ENCODE measurements at regions not wholly inside any gene's neighbourhood (a gene's known extent, or its start where the extent isn't known, plus 50 kb on each side); places are given as distances from the start of the nearest gene placed in this dataset.
A peak's percentile ranks its signal among the peaks of the same experiment; 100 is the strongest.

GRCh38 chr3:135310317-135310716, 515.3 kb downstream of the EPHB1 start:
- Histone ChIP-seq H3K9me3 (ENCODE audit: insufficient read depth, low read length) (no peaks in the 10 kb centered on the region), H3K36me3 (ENCODE audit: insufficient read depth, insufficient read length, low read length) (no peaks in the 10 kb centered on the region), H3K4me1 (ENCODE audit: insufficient read depth, insufficient read length) (no peaks in the 10 kb centered on the region), H3K27me3 (ENCODE audit: insufficient read depth, insufficient read length) (no peaks in the 10 kb centered on the region), H3K9ac (ENCODE audit: insufficient read length, low read depth) (no peak overlapping the region), H3K4me3 (ENCODE audit: insufficient read length, low read depth) (no peak overlapping the region)
- DNase-seq (ENCODE audit: low read depth, low spot score): peak; percentile 11
- TF ChIP-seq YY1 (IDR thresholded peaks at IDR 0.05; ENCODE audit: insufficient read depth, insufficient read length): no peak
- no peak for TF ChIP-seq ZNF274 (IDR thresholded peaks at IDR 0.05; ENCODE audit: low read depth, low read length)
- no peak for TF ChIP-seq SUZ12 (IDR thresholded peaks at IDR 0.05; ENCODE audit: extremely low read depth, insufficient read depth, insufficient read length)

- no peak overlapping the region for H3K9ac ChIP-seq (ENCODE audit: insufficient read length, low read depth)
- DNase-seq (ENCODE audit: low read depth, low spot score): no peak
- no peak overlapping the region for H3K4me3 ChIP-seq (ENCODE audit: insufficient read length, low read depth)
- no peaks in the 10 kb centered on the region for H3K4me1 ChIP-seq (ENCODE audit: insufficient read depth, insufficient read length)
- no peaks in the 10 kb centered on the region for H3K9me3 ChIP-seq (ENCODE audit: insufficient read depth, low read length)
- TF ChIP-seq ZNF274 (IDR thresholded peaks at IDR 0.05; ENCODE audit: low read depth, low read length): no peak
- TF ChIP-seq YY1 (IDR thresholded peaks at IDR 0.05; ENCODE audit: insufficient read depth, insufficient read length): no peak
- no peak for TF ChIP-seq SUZ12 (IDR thresholded peaks at IDR 0.05; ENCODE audit: extremely low read depth, insufficient read depth, insufficient read length)
- no peaks in the 10 kb centered on the region for H3K27me3 ChIP-seq (ENCODE audit: insufficient read depth, insufficient read length)
- H3K36me3 ChIP-seq (ENCODE audit: insufficient read depth, insufficient read length, low read length): no peaks in the 10 kb centered on the region
Measured at GRCh38 chr3:135311699-135312098, 516.6 kb downstream of the EPHB1 start.

- H3K9me3 ChIP-seq (ENCODE audit: insufficient read depth, low read length): no peaks in the 10 kb centered on the region; the same call in 1 of the 2 replicates
Measured at GRCh38 chr3:135314237-135314636, 519.2 kb downstream of the EPHB1 start.

GRCh38 chr3:135324301-135324700, 529.2 kb downstream of the EPHB1 start:
- H3K9me3 ChIP-seq (ENCODE audit: insufficient read depth, low read length): no peaks in the 10 kb centered on the region
- H3K4me1 ChIP-seq (ENCODE audit: insufficient read depth, insufficient read length): peaks cover 2% of the 10 kb centered on the region
- no peak overlapping the region for H3K4me3 ChIP-seq (ENCODE audit: insufficient read length, low read depth)
- no peaks in the 10 kb centered on the region for H3K27me3 ChIP-seq (ENCODE audit: insufficient read depth, insufficient read length)
- DNase-seq (ENCODE audit: low read depth, low spot score): no peak
- TF ChIP-seq SUZ12 (IDR thresholded peaks at IDR 0.05; ENCODE audit: extremely low read depth, insufficient read depth, insufficient read length): no peak
- TF ChIP-seq ZNF274 (IDR thresholded peaks at IDR 0.05; ENCODE audit: low read depth, low read length): no peak
- TF ChIP-seq YY1 (IDR thresholded peaks at IDR 0.05; ENCODE audit: insufficient read depth, insufficient read length): no peak
- no peak overlapping the region for H3K9ac ChIP-seq (ENCODE audit: insufficient read length, low read depth)
- H3K36me3 ChIP-seq (ENCODE audit: insufficient read depth, insufficient read length, low read length): no peaks in the 10 kb centered on the region

More at GRCh38 chr3:135314237-135314636, 519.2 kb downstream of the EPHB1 start:
- no peak for DNase-seq (ENCODE audit: low read depth, low spot score)
- H3K36me3 ChIP-seq (ENCODE audit: insufficient read depth, insufficient read length, low read length): no peaks in the 10 kb centered on the region
- no peaks in the 10 kb centered on the region for H3K27me3 ChIP-seq (ENCODE audit: insufficient read depth, insufficient read length)
- TF ChIP-seq YY1 (IDR thresholded peaks at IDR 0.05; ENCODE audit: insufficient read depth, insufficient read length) (no peak), ZNF274 (IDR thresholded peaks at IDR 0.05; ENCODE audit: low read depth, low read length) (no peak), SUZ12 (IDR thresholded peaks at IDR 0.05; ENCODE audit: extremely low read depth, insufficient read depth, insufficient read length) (no peak)
- H3K4me1 ChIP-seq (ENCODE audit: insufficient read depth, insufficient read length): no peaks in the 10 kb centered on the region
- no peak overlapping the region for H3K4me3 ChIP-seq (ENCODE audit: insufficient read length, low read depth)
- no peak overlapping the region for H3K9ac ChIP-seq (ENCODE audit: insufficient read length, low read depth)

- H3K4me1 ChIP-seq (ENCODE audit: insufficient read depth, insufficient read length): peaks cover 2% of the 10 kb centered on the region
- no peaks in the 10 kb centered on the region for H3K36me3 ChIP-seq (ENCODE audit: insufficient read depth, insufficient read length, low read length)
- no peak for TF ChIP-seq YY1 (IDR thresholded peaks at IDR 0.05; ENCODE audit: insufficient read depth, insufficient read length)
- TF ChIP-seq ZNF274 (IDR thresholded peaks at IDR 0.05; ENCODE audit: low read depth, low read length): no peak
- no peak for TF ChIP-seq SUZ12 (IDR thresholded peaks at IDR 0.05; ENCODE audit: extremely low read depth, insufficient read depth, insufficient read length)
- no peak overlapping the region for H3K9ac ChIP-seq (ENCODE audit: insufficient read length, low read depth)
- H3K4me3 ChIP-seq (ENCODE audit: insufficient read length, low read depth): no peak overlapping the region
- DNase-seq (ENCODE audit: low read depth, low spot score): no peak
- no peaks in the 10 kb centered on the region for H3K27me3 ChIP-seq (ENCODE audit: insufficient read depth, insufficient read length)
- H3K9me3 ChIP-seq (ENCODE audit: insufficient read depth, low read length): no peaks in the 10 kb centered on the region
Measured at GRCh38 chr3:135325096-135325495, 530.0 kb downstream of the EPHB1 start.

GRCh38 chr3:135325726-135326235, 530.7 kb downstream of the EPHB1 start:
- Histone ChIP-seq H3K9me3 (ENCODE audit: insufficient read depth, low read length) (no peaks in the 10 kb centered on the region), H3K4me3 (ENCODE audit: insufficient read length, low read depth) (no peak overlapping the region), H3K9ac (ENCODE audit: insufficient read length, low read depth) (no peak overlapping the region), H3K4me1 (ENCODE audit: insufficient read depth, insufficient read length) (peaks cover 2% of the 10 kb centered on the region), H3K36me3 (ENCODE audit: insufficient read depth, insufficient read length, low read length) (no peaks in the 10 kb centered on the region), H3K27me3 (ENCODE audit: insufficient read depth, insufficient read length) (no peaks in the 10 kb centered on the region)
- DNase-seq (ENCODE audit: low read depth, low spot score): no peak
- TF ChIP-seq SUZ12 (IDR thresholded peaks at IDR 0.05; ENCODE audit: extremely low read depth, insufficient read depth, insufficient read length): no peak
- no peak for TF ChIP-seq ZNF274 (IDR thresholded peaks at IDR 0.05; ENCODE audit: low read depth, low read length)
- TF ChIP-seq YY1 (IDR thresholded peaks at IDR 0.05; ENCODE audit: insufficient read depth, insufficient read length): no peak

GRCh38 chr3:135326851-135327250, 531.8 kb downstream of the EPHB1 start:
- TF ChIP-seq ZNF274 (IDR thresholded peaks at IDR 0.05; ENCODE audit: low read depth, low read length) (no peak), SUZ12 (IDR thresholded peaks at IDR 0.05; ENCODE audit: extremely low read depth, insufficient read depth, insufficient read length) (no peak), YY1 (IDR thresholded peaks at IDR 0.05; ENCODE audit: insufficient read depth, insufficient read length) (no peak)
- H3K4me3 ChIP-seq (ENCODE audit: insufficient read length, low read depth): no peak overlapping the region
- peaks cover 2% of the 10 kb centered on the region for H3K4me1 ChIP-seq (ENCODE audit: insufficient read depth, insufficient read length)
- no peak overlapping the region for H3K9ac ChIP-seq (ENCODE audit: insufficient read length, low read depth)
- DNase-seq (ENCODE audit: low read depth, low spot score): no peak
- no peaks in the 10 kb centered on the region for H3K36me3 ChIP-seq (ENCODE audit: insufficient read depth, insufficient read length, low read length)
- H3K27me3 ChIP-seq (ENCODE audit: insufficient read depth, insufficient read length): no peaks in the 10 kb centered on the region
- H3K9me3 ChIP-seq (ENCODE audit: insufficient read depth, low read length): no peaks in the 10 kb centered on the region

All from NT2/D1 (cell line).